GM18517 (cell line): ENCODE measurements at regions not wholly inside any gene's neighbourhood (a gene's known extent, or its start where the extent isn't known, plus 50 kb on each side); places are given as distances from the start of the nearest gene placed in this dataset.

Experiments
- ATAC-seq: cut with Tn5 transposase; IDR thresholded peaks from one replicate; pipeline ENCODE4 v1.9.1; 2021; ENCODE audit warnings: mild to moderate bottlenecking, moderate library complexity; ENCODE audit not compliant: unreplicated experiment

DNA sequence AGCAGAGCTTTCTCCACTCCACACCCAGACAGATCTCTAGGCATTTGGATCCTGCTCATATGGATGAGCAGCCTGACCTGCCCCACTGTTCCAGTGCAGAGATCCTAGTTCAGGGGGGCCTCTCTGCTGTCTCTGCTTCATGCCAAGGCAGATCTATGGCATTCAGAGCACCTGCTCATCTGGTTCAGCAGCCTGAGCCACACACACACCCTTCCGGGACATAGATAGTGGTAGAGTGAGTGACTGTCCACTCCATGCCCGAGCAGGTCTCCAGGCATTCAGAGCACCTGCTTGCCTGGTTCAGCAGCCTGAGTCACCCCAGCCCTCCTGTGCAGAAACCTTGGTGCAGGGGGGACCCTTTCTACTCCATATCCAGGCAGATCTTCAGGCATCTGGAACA, 54.3 kb upstream of the ZNF800 start:
- ATAC-seq, result no peak
